Thyroid gland (tissue), 4 donors: ENCODE measurements at regions not wholly inside any gene's neighbourhood (a gene's known extent, or its start where the extent isn't known, plus 50 kb on each side); places are given as distances from the start of the nearest gene placed in this dataset.

Experiments
- POLR2A ChIP-seq, 2 donors: fragments of 450-650 bp; IDR thresholded peaks; one replicate each; pipeline ENCODE4 v1.6.1; 2017; ENCODE audit warnings: antibody characterized with exemption in 2 of 2, mild to moderate bottlenecking in 2 of 2, moderate library complexity in 1 of 2
- TF ChIP-seq, protein P1 (sequence below), 6 experiments: fragments of 200-600 bp in 3 of 6; fragments of 450-650 bp in 3 of 6; sonication (generic) in 3 of 6; IDR thresholded peaks; one replicate each; pipeline ENCODE4 v1.5.1; 2016 to 2019; ENCODE audit warnings: antibody characterized with exemption in 6 of 6, mild to moderate bottlenecking in 2 of 6, inconsistent platforms in 1 of 6, moderate library complexity in 1 of 6

- TF ChIP-seq, protein P1, sequence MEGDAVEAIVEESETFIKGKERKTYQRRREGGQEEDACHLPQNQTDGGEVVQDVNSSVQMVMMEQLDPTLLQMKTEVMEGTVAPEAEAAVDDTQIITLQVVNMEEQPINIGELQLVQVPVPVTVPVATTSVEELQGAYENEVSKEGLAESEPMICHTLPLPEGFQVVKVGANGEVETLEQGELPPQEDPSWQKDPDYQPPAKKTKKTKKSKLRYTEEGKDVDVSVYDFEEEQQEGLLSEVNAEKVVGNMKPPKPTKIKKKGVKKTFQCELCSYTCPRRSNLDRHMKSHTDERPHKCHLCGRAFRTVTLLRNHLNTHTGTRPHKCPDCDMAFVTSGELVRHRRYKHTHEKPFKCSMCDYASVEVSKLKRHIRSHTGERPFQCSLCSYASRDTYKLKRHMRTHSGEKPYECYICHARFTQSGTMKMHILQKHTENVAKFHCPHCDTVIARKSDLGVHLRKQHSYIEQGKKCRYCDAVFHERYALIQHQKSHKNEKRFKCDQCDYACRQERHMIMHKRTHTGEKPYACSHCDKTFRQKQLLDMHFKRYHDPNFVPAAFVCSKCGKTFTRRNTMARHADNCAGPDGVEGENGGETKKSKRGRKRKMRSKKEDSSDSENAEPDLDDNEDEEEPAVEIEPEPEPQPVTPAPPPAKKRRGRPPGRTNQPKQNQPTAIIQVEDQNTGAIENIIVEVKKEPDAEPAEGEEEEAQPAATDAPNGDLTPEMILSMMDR (IDR thresholded peaks at IDR 0.05), result no peak
- no peak for TF ChIP-seq POLR2A (IDR thresholded peaks at IDR 0.05)
Observed at GRCh38 chr4:147064856-147065255, 119.2 kb upstream of the TTC29 start.
